GM12878 (cell line): ENCODE measurements at regions not wholly inside any gene's neighbourhood (a gene's known extent, or its start where the extent isn't known, plus 50 kb on each side); places are given as distances from the start of the nearest gene placed in this dataset.

ENCODE experiments used
- ATF2 ChIP-seq: IDR thresholded peaks from 2 replicates; pipeline ENCODE4 v1.6.1; 2012; ENCODE audit warnings: low read length, inconsistent platforms
- CBX5 ChIP-seq: sonication (generic); IDR thresholded peaks from 2 replicates; pipeline ENCODE4 v1.6.1; 2016; ENCODE audit warnings: low read depth, moderate library complexity, mild to moderate bottlenecking, inconsistent platforms
- CEBPB ChIP-seq, 2 experiments: fragments of 150-350 bp in 1 of 2; IDR thresholded peaks; 2 replicates each; pipeline ENCODE4 v1.6.1; 2012 to 2014; ENCODE audit warnings: low read depth in 2 of 2, low read length in 2 of 2, borderline replicate concordance in 1 of 2, inconsistent platforms in 1 of 2
- CTCF ChIP-seq, 3 experiments: IDR thresholded peaks in 2 of 3; conservative IDR thresholded peaks in 1 of 3; 2 replicates each; pipeline ENCODE4 v1.5.1; 2011; ENCODE audit warnings: low read depth in 3 of 3, low read length in 3 of 3, mild to moderate bottlenecking in 3 of 3, control low read depth in 2 of 3, moderate library complexity in 2 of 3, inconsistent platforms in 1 of 3, mixed read lengths in 1 of 3; ENCODE audit not compliant: control insufficient read depth in 2 of 3, insufficient read depth in 1 of 3; ENCODE audit errors: extremely low read depth in 1 of 3
- E4F1 ChIP-seq: fragments of 450-650 bp; IDR thresholded peaks from 2 replicates; pipeline ENCODE4 v1.6.1; 2018; ENCODE audit warnings: borderline replicate concordance, mild to moderate bottlenecking; ENCODE audit not compliant: partially characterized antibody
- EZH2 ChIP-seq: IDR thresholded peaks from 2 replicates; pipeline ENCODE4 v1.6.1; 2012; ENCODE audit warnings: low read depth, mild to moderate bottlenecking, control low read depth, inconsistent platforms, low read length, borderline replicate concordance; ENCODE audit not compliant: control insufficient read depth
- FOXK2 ChIP-seq: fragments of 450-650 bp; IDR thresholded peaks from 2 replicates; pipeline ENCODE4 v1.6.1; 2017; ENCODE audit warnings: mild to moderate bottlenecking, moderate library complexity
- NR2C1 ChIP-seq: fragments of 450-650 bp; IDR thresholded peaks from 2 replicates; pipeline ENCODE4 v1.6.1; 2017; ENCODE audit warnings: antibody characterized with exemption, mild to moderate bottlenecking, moderate library complexity
- NRF1 ChIP-seq: conservative IDR thresholded peaks from 2 replicates; pipeline ENCODE4 v1.6.1; 2011; ENCODE audit warnings: mild to moderate bottlenecking, low read depth, low read length, improper control_type of control experiment
- POLR2A ChIP-seq: IDR thresholded peaks from 2 replicates; pipeline ENCODE4 v1.6.1; 2011; ENCODE audit warnings: low read depth, mild to moderate bottlenecking, low read length
- REST ChIP-seq: IDR thresholded peaks from 2 replicates; pipeline ENCODE4 v1.6.1; 2012; ENCODE audit warnings: mild to moderate bottlenecking, low read depth, low read length
- RFX5 ChIP-seq: IDR thresholded peaks from 2 replicates; pipeline ENCODE4 v1.6.1; 2011; ENCODE audit warnings: low read depth, low read length, improper control_type of control experiment

- no peak for TF ChIP-seq CEBPB (IDR thresholded peaks at IDR 0.05; ENCODE audit: borderline replicate concordance in 1 of 2, low read depth in 2 of 2, low read length in 2 of 2)
- TF ChIP-seq NR2C1, result no peak
- TF ChIP-seq NRF1, result no peak
- no peak for TF ChIP-seq EZH2
- TF ChIP-seq E4F1, result no peak
- no peak for TF ChIP-seq POLR2A
- no peak for TF ChIP-seq RFX5
- no peak for TF ChIP-seq CTCF (IDR thresholded peaks at IDR 0.05 in 2 of 3, conservative IDR thresholded peaks at IDR 0.05 in 1 of 3; ENCODE audit: control insufficient read depth in 2 of 3, extremely low read depth in 1 of 3, insufficient read depth in 1 of 3, low read depth in 3 of 3, low read length in 3 of 3)
- no peak for TF ChIP-seq FOXK2
- no peak for TF ChIP-seq REST
- TF ChIP-seq ATF2, result no peak
- TF ChIP-seq CBX5, result no peak
Measured at GRCh38 chr3:176794406-176794805, 402.9 kb downstream of the TBL1XR1 start.
